Embryonic facial prominence (tissue), 1 donor: ENCODE measurements at regions not wholly inside any gene's neighbourhood (a gene's known extent, or its start where the extent isn't known, plus 50 kb on each side); places are given as distances from the start of the nearest gene placed in this dataset.

ENCODE experiments used
- DNase-seq: peaks from one replicate; pipeline ENCODE4 v3.0.0-alpha.2; 2016; ENCODE audit errors: extremely low spot score

- DNase-seq = no peak
Observed at GRCh38 chr5:9686216-9686615, 56.1 kb upstream of the TAS2R1 start.

GRCh38 chr5:9681706-9682105 is 51.6 kb upstream of the TAS2R1 start:
- no peak for DNase-seq
